HG03103 (cell line): ENCODE measurements at regions not wholly inside any gene's neighbourhood (a gene's known extent, or its start where the extent isn't known, plus 50 kb on each side); places are given as distances from the start of the nearest gene placed in this dataset.

Experiments used
- ATAC-seq: cut with Tn5 transposase; IDR thresholded peaks from one replicate; pipeline ENCODE4 v1.9.1; 2021; ENCODE audit warnings: low read depth; ENCODE audit not compliant: unreplicated experiment

- ATAC-seq = no peak
Measured at GRCh38 chrX:134172588-134173259, 64.3 kb upstream of the CCDC160 start.

GRCh38 chrX:134173541-134174272 is 63.3 kb upstream of the CCDC160 start:
- ATAC-seq = no peak

DNA sequence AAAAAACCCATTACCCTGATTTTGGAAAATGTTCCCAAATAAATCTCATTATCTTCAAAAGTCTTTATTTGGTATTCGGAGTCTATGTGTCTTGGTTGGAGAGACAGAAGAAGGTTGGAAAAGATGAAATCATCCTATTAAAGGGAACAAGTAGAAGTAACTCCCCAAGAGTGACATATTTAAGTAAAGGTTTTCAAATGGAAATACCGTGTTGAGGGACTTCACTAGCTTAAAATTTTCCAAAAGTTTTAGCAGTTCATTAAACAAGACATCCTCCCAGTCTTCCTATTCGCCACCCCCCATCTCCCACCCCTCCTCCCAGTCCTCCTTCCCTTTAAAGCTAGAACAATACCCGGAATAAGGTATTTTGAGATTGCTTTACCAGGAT is 62.7 kb upstream of the CCDC160 start:
- ATAC-seq = no peak

GRCh38 chrX:134174859-134175258 is 62.1 kb upstream of the CCDC160 start:
- no peak for ATAC-seq

- no peak for ATAC-seq
Measured at GRCh38 chrX:134177527-134177926, 59.5 kb upstream of the CCDC160 start.

- ATAC-seq = no peak
Measured at GRCh38 chrX:134180601-134181274, 56.2 kb upstream of the CCDC160 start.

- no peak for ATAC-seq
Measured at GRCh38 chrX:134181275-134181660, 55.7 kb upstream of the CCDC160 start.

DNA sequence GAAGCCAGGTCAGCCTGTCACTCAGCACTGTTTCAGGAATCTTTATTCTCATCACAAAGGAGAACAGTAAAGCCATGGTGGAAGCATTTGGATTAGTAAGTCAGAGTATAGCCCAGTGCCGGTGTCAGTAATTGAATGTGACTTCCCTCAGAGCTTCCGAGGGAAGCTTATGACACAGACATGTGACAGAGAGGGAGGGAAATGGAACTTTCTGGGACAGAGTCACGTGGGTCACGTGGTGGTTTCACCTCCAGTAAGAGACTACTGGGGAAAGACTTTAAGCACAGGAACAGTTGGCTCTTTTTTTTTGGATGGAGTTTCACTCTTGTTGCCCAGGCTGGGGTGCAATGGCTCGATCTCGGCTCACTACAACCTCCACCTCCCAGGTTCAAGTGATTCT is 53.3 kb upstream of the CCDC160 start:
- ATAC-seq = no peak

DNA sequence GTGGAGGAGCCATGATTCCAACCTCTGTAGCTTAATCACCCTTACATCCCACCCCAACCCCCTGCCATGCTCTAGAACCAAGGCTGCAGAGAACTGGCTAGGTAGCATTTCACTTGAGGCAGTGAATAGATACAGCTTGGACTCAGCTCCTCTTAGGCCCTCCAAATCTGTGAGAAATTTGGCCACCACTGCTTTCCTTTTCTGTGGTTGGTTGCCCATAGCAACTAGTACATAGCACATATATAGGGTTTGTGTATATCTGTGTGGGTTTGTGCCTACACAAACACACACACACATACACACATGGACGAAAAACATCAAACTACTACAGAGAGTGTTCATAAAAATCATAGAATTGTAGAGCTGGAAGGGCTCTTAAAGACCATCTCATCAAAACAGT is 52.0 kb upstream of the CCDC160 start:
- no peak for ATAC-seq

- ATAC-seq = peak; percentile 77
Measured at GRCh38 chrX:134186362-134187121, 50.4 kb upstream of the CCDC160 start.
